IMR-90 (cell line): ENCODE measurements at regions not wholly inside any gene's neighbourhood (a gene's known extent, or its start where the extent isn't known, plus 50 kb on each side); places are given as distances from the start of the nearest gene placed in this dataset.

Source experiments
- ATAC-seq: fragments of 200-7000 bp; cut with Tn5 transposase; 2 replicates; pipeline ENCODE4 v1.9.1; 2020; ENCODE audit warnings: low read depth, mild to moderate bottlenecking, moderate library complexity
- BruUV-seq: library from RNA; stranded (reverse); fragments of 400-500 nt; replicated peaks from 2 replicates; lab custom pipeline; 2021; lab: Mats Ljungman, UMichigan
- CTCF ChIA-PET: fragments of 300-600 bp; formaldehyde crosslinking; extraction: SDS; loops from one replicate; lab custom pipeline; 2021; ENCODE audit warnings: antibody characterized with exemption; lab: Yijun Ruan, JAX
- POLR2A ChIA-PET: fragments of 300-600 bp; sonication (Branson Sonifier 250); formaldehyde crosslinking; loops from one replicate; lab custom pipeline; 2022; ENCODE audit warnings: antibody characterized with exemption; ENCODE audit not compliant: unreplicated experiment; lab: Charles Lee
- DNase-seq: peaks from one replicate; pipeline ENCODE4 v3.0.0; 2013
- H2AFZ ChIP-seq: replicated peaks from 2 replicates; pipeline ENCODE3; 2013; ENCODE audit warnings: low read length, mild to moderate bottlenecking; ENCODE audit not compliant: poor library complexity
- H2AK5ac ChIP-seq: 2 replicates; pipeline ENCODE4 v1.6.1; 2013; ENCODE audit warnings: low read depth, low read length, inconsistent platforms
- H2AK9ac ChIP-seq: replicated peaks from 2 replicates; pipeline ENCODE3; 2013; ENCODE audit warnings: mild to moderate bottlenecking, low read depth, low read length, moderate library complexity; ENCODE audit not compliant: poor library complexity
- H2BK120ac ChIP-seq: 2 replicates; pipeline ENCODE4 v1.6.1; 2013; ENCODE audit warnings: low read depth, low read length, inconsistent platforms
- H2BK15ac ChIP-seq: 3 replicates; pipeline ENCODE4 v1.6.1; 2013; ENCODE audit warnings: low read depth, low read length, inconsistent platforms
- H2BK20ac ChIP-seq: 2 replicates; pipeline ENCODE4 v1.6.1; 2013; ENCODE audit warnings: low read depth, mild to moderate bottlenecking, inconsistent platforms, low read length, moderate library complexity
- H2BK5ac ChIP-seq: 2 replicates; pipeline ENCODE4 v1.6.1; 2013; ENCODE audit warnings: mild to moderate bottlenecking, low read depth, low read length, inconsistent platforms; ENCODE audit not compliant: poor library complexity, severe bottlenecking
- H3K14ac ChIP-seq: replicated peaks from 2 replicates; pipeline ENCODE4 v1.6.1; 2013; ENCODE audit warnings: low read depth, low read length, inconsistent platforms
- H3K18ac ChIP-seq: 2 replicates; pipeline ENCODE4 v1.6.1; 2013; ENCODE audit warnings: low read depth, low read length, control low read depth
- H3K23ac ChIP-seq: 2 replicates; pipeline ENCODE4 v1.6.1; 2013; ENCODE audit warnings: low read depth, low read length, inconsistent platforms
- H3K27ac ChIP-seq: 2 replicates; pipeline ENCODE4 v1.5.1; 2013; ENCODE audit warnings: mild to moderate bottlenecking, control low read depth, low read length; ENCODE audit not compliant: insufficient read depth
- H3K27me3 ChIP-seq: 2 replicates; pipeline ENCODE4 v1.6.1; 2013; ENCODE audit warnings: low read length; ENCODE audit not compliant: control insufficient read depth, insufficient read depth
- H3K36me3 ChIP-seq: 2 replicates; pipeline ENCODE4 v1.6.1; 2013; ENCODE audit warnings: low read length, mixed read lengths; ENCODE audit not compliant: control insufficient read depth, insufficient read depth
- H3K4ac ChIP-seq: 2 replicates; pipeline ENCODE4 v1.6.1; 2013; ENCODE audit warnings: low read depth, low read length, inconsistent platforms
- H3K4me1 ChIP-seq: 2 replicates; pipeline ENCODE4 v1.6.1; 2013; ENCODE audit warnings: low read length, mixed read lengths; ENCODE audit not compliant: control insufficient read depth, insufficient read depth
- H3K4me2 ChIP-seq: 2 replicates; pipeline ENCODE4 v1.6.1; 2013; ENCODE audit warnings: low read depth, mild to moderate bottlenecking, control low read depth, low read length, moderate library complexity
- H3K4me3 ChIP-seq: 2 replicates; pipeline ENCODE4 v1.5.1; 2013; ENCODE audit warnings: low read depth, mild to moderate bottlenecking, control low read depth, low read length, moderate library complexity; ENCODE audit not compliant: insufficient read depth
- H3K56ac ChIP-seq: 2 replicates; pipeline ENCODE4 v1.6.1; 2013; ENCODE audit warnings: low read length, inconsistent platforms; ENCODE audit not compliant: insufficient read depth; ENCODE audit errors: extremely low read depth
- H3K79me1 ChIP-seq, 2 experiments: 2 replicates each; pipeline ENCODE4 v1.6.1; 2013; ENCODE audit warnings: low read length in 2 of 2, inconsistent platforms in 1 of 2, low read depth in 1 of 2
- H3K9ac ChIP-seq: 2 replicates; pipeline ENCODE4 v1.6.1; 2013; ENCODE audit warnings: low read depth, low read length, control low read depth
- H3K9me1 ChIP-seq: 2 replicates; pipeline ENCODE4 v1.6.1; 2013; ENCODE audit warnings: low read length, inconsistent platforms; ENCODE audit not compliant: insufficient read depth
- H3K9me3 ChIP-seq: 2 replicates; pipeline ENCODE4 v1.6.1; 2013; ENCODE audit warnings: low read length; ENCODE audit not compliant: control insufficient read depth, insufficient read depth
- H4K20me1 ChIP-seq: 2 replicates; pipeline ENCODE4 v1.6.1; 2013; ENCODE audit warnings: low read length, inconsistent platforms; ENCODE audit not compliant: insufficient read depth
- H4K5ac ChIP-seq: 2 replicates; pipeline ENCODE4 v1.6.1; 2013; ENCODE audit warnings: mild to moderate bottlenecking, low read depth, low read length, control low read depth
- H4K8ac ChIP-seq, 2 experiments: 2 replicates each; pipeline ENCODE4 v1.6.1; 2013; ENCODE audit warnings: low read depth in 2 of 2, low read length in 2 of 2, control low read depth in 1 of 2, inconsistent platforms in 1 of 2
- H4K91ac ChIP-seq: 2 replicates; pipeline ENCODE4 v1.6.1; 2013; ENCODE audit warnings: low read depth, low read length, inconsistent platforms; ENCODE audit not compliant: insufficient read depth
- BHLHE40 ChIP-seq: fragments of 150-350 bp; IDR thresholded peaks from 2 replicates; pipeline ENCODE4 v1.6.1; 2016; ENCODE audit warnings: mild to moderate bottlenecking, low read depth, low read length
- CEBPB ChIP-seq: IDR thresholded peaks from 2 replicates; pipeline ENCODE4 v1.6.1; 2012; ENCODE audit warnings: low read depth, low read length, improper control_type of control experiment
- CHD1 ChIP-seq: IDR thresholded peaks from 2 replicates; pipeline ENCODE4 v1.6.1; 2012; ENCODE audit warnings: low read depth, low read length, improper control_type of control experiment
- FOS ChIP-seq: fragments of 150-350 bp; IDR thresholded peaks from 2 replicates; pipeline ENCODE4 v1.6.1; 2016; ENCODE audit warnings: low read depth, low read length
- MAFK ChIP-seq: IDR thresholded peaks from 2 replicates; pipeline ENCODE4 v1.6.1; 2012; ENCODE audit warnings: low read depth, low read length, improper control_type of control experiment
- MXI1 ChIP-seq: IDR thresholded peaks from 2 replicates; pipeline ENCODE4 v1.6.1; 2012; ENCODE audit warnings: low read depth, mild to moderate bottlenecking, low read length, moderate library complexity, borderline replicate concordance
- NFE2L2 ChIP-seq: fragments of 150-350 bp; IDR thresholded peaks from 2 replicates; pipeline ENCODE4 v1.6.1; 2016; ENCODE audit warnings: low read depth, mild to moderate bottlenecking, low read length
- POLR2A ChIP-seq: IDR thresholded peaks from 2 replicates; pipeline ENCODE4 v1.6.1; 2012; ENCODE audit warnings: mild to moderate bottlenecking, low read depth, low read length
- RAD21 ChIP-seq: IDR thresholded peaks from 2 replicates; pipeline ENCODE4 v1.6.1; 2012; ENCODE audit warnings: low read length, improper control_type of control experiment
- RCOR1 ChIP-seq: IDR thresholded peaks from 2 replicates; pipeline ENCODE4 v1.6.1; 2012; ENCODE audit warnings: mild to moderate bottlenecking, low read length, improper control_type of control experiment; ENCODE audit not compliant: insufficient replicate concordance
- SMC3 ChIP-seq: fragments of 150-350 bp; IDR thresholded peaks from 2 replicates; pipeline ENCODE4 v1.6.1; 2016; ENCODE audit warnings: low read depth, mild to moderate bottlenecking, antibody characterized with exemption, low read length, moderate library complexity
- WGBS, 2 experiments: methylation state at CpG; one replicate each; pipeline versions ENCODE4 v1.1.5 to v1.1.7; 2013; ENCODE audit warnings: missing lambda C conversion rate in 2 of 2; ENCODE audit not compliant: insufficient read length in 1 of 2; ENCODE audit errors: extremely low coverage in 2 of 2; 5-methylcytosine and 5-hydroxymethylcytosine counted together
- dilution Hi-C: fragments of 300-500 bp; cut with HindIII; formaldehyde crosslinking; loops from one replicate; pipeline ENCODE4 v1.14.3; 2018; ENCODE audit warnings: low sequenced_read_pairs; ENCODE audit not compliant: unreplicated experiment
- in situ Hi-C: fragments of 300-500 bp; cut with MboI; formaldehyde crosslinking; loops from 3 replicates; pipeline ENCODE4 v1.14.3; 2019; ENCODE audit warnings: low sequenced_read_pairs, inconsistent platforms, mixed read lengths
- intact Hi-C: fragments of 100-400 bp; cut with micrococcal nuclease; formaldehyde crosslinking; loops from 2 replicates; pipeline ENCODE4 v1.10.0; 2022
- TF ChIP-seq, protein P1 (sequence below): conservative IDR thresholded peaks from 2 replicates; pipeline ENCODE4 v1.5.1; 2012; ENCODE audit warnings: mild to moderate bottlenecking, low read depth, low read length, improper control_type of control experiment
- TF ChIP-seq, protein P2 (sequence below): fragments of 150-350 bp; IDR thresholded peaks from 2 replicates; pipeline ENCODE4 v1.6.1; 2016; ENCODE audit warnings: low read depth, mild to moderate bottlenecking, low read length, moderate library complexity, borderline replicate concordance

DNA sequence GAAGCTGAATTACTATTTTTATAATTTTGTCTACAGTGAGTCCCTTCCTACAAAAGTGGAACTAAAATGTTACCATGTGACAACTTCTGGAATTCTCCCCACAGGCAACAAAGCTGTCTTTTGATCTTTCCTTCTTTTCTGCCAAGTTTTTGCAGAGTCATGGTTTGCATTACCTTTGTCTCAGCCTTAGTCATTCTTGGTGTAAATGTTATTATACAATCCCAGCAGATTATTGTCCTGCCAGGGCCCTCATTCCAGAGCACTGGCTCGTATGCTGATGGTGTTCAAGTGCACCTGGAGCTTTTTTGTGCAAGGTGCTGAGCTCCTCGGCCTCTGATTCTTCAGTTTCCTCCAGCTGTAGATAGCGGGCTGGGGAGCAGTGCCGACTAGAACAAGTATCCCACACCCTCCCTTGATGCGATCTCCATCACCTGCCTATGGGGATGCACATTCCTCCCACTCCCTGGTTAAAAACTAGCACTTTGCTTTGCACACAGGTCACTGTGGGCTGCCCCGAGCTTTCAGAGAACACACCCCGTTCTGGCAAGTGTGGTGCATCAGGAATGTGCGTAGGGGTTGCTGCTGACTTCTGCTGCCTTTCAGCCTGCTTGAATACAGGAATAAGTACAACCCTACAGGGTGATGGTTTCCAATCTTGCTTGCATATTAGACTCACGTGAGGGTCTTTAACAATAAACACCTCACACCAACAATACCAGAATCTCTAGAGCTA, 263.6 kb downstream of the RNF144A start:
- no peak overlapping the region for H2BK5ac ChIP-seq
- no peak for TF ChIP-seq RCOR1
- no peak for TF ChIP-seq MXI1
- no peak for TF ChIP-seq BHLHE40
- TF ChIP-seq, protein P1, sequence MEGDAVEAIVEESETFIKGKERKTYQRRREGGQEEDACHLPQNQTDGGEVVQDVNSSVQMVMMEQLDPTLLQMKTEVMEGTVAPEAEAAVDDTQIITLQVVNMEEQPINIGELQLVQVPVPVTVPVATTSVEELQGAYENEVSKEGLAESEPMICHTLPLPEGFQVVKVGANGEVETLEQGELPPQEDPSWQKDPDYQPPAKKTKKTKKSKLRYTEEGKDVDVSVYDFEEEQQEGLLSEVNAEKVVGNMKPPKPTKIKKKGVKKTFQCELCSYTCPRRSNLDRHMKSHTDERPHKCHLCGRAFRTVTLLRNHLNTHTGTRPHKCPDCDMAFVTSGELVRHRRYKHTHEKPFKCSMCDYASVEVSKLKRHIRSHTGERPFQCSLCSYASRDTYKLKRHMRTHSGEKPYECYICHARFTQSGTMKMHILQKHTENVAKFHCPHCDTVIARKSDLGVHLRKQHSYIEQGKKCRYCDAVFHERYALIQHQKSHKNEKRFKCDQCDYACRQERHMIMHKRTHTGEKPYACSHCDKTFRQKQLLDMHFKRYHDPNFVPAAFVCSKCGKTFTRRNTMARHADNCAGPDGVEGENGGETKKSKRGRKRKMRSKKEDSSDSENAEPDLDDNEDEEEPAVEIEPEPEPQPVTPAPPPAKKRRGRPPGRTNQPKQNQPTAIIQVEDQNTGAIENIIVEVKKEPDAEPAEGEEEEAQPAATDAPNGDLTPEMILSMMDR = no peak
- no peak for TF ChIP-seq RAD21
- TF ChIP-seq CHD1 = no peak
- TF ChIP-seq SMC3 = no peak
- TF ChIP-seq POLR2A = no peak
- TF ChIP-seq, protein P2, sequence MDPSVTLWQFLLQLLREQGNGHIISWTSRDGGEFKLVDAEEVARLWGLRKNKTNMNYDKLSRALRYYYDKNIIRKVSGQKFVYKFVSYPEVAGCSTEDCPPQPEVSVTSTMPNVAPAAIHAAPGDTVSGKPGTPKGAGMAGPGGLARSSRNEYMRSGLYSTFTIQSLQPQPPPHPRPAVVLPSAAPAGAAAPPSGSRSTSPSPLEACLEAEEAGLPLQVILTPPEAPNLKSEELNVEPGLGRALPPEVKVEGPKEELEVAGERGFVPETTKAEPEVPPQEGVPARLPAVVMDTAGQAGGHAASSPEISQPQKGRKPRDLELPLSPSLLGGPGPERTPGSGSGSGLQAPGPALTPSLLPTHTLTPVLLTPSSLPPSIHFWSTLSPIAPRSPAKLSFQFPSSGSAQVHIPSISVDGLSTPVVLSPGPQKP = no peak
- no peak for TF ChIP-seq MAFK
- no peak for TF ChIP-seq NFE2L2
- TF ChIP-seq CEBPB = no peak
- no peak for TF ChIP-seq FOS
- ChIA-PET CTCF (interaction anchor here (0.6 kb wide), 1 partner anchor 213 kb away, joined by 3 read pairs; no protein-coding TSS in a partner anchor), POLR2A (no interaction called here)
- no peak overlapping the region for H2BK20ac ChIP-seq
- no peak overlapping the region for H3K4me3 ChIP-seq
- no peak overlapping the region for H3K56ac ChIP-seq
- no peak overlapping the region for H4K91ac ChIP-seq
- H3K79me1 ChIP-seq = no peaks in the 10 kb centered on the region
- DNase-seq (no peak), ATAC-seq (no peak)
- peaks cover 7% of the 10 kb centered on the region for H3K9me3 ChIP-seq
- intact Hi-C loops (no loop called here), dilution Hi-C loops (no loop called here), in situ Hi-C loops (no loop called here)
- H3K18ac ChIP-seq = no peak overlapping the region
- no peaks in the 10 kb centered on the region for H3K36me3 ChIP-seq
- no peak overlapping the region for H4K8ac ChIP-seq
- no peak overlapping the region for H3K4ac ChIP-seq
- H2AK5ac ChIP-seq = no peak overlapping the region
- no peaks in the 10 kb centered on the region for H4K20me1 ChIP-seq
- H4K5ac ChIP-seq = no peak overlapping the region
- H3K4me1 ChIP-seq = no peaks in the 10 kb centered on the region
- no peak overlapping the region for H2BK15ac ChIP-seq
- no peak overlapping the region for H3K27ac ChIP-seq
- H3K14ac ChIP-seq = no peak overlapping the region
- no TSS peak for BruUV-seq
- no peak overlapping the region for H2BK120ac ChIP-seq
- no peak overlapping the region for H3K9ac ChIP-seq
- WGBS, 2 experiments = 67% methylated on average over 5 of the region's 9 CpGs; no CpG with 5 or more reads in 1 of the 2 experiments
- H3K9me1 ChIP-seq = no peaks in the 10 kb centered on the region
- no peaks in the 10 kb centered on the region for H3K27me3 ChIP-seq
- H2AFZ ChIP-seq = no peak overlapping the region
- no peak overlapping the region for H3K4me2 ChIP-seq
- H3K23ac ChIP-seq = no peak overlapping the region
- H2AK9ac ChIP-seq = no peak overlapping the region
